ENCODE measurements at regions not wholly inside any gene's neighbourhood (a gene's known extent, or its start where the extent isn't known, plus 50 kb on each side); places are given as distances from the start of the nearest gene placed in this dataset.

- TF ChIP-seq CTCF (conservative IDR thresholded peaks at IDR 0.05; ENCODE audit: low read depth, low read length) (no peak), EZH2 (IDR thresholded peaks at IDR 0.05; ENCODE audit: borderline replicate concordance, low read depth, low read length, poor library complexity, severe bottlenecking) (no peak)
Observed at GRCh38 chr4:122005064-122005755, 53.4 kb upstream of the TRPC3 start.
